Gastroesophageal sphincter (tissue), 3 donors: ENCODE measurements at regions not wholly inside any gene's neighbourhood (a gene's known extent, or its start where the extent isn't known, plus 50 kb on each side); places are given as distances from the start of the nearest gene placed in this dataset.

Source experiments
- CTCF ChIP-seq, 4 experiments: fragments of 200-600 bp in 2 of 4; fragments of 450-650 bp in 2 of 4; sonication (generic) in 1 of 4; IDR thresholded peaks; one replicate each; pipeline ENCODE4 v1.5.1; 2017 to 2019; ENCODE audit warnings: antibody characterized with exemption in 4 of 4, mild to moderate bottlenecking in 2 of 4, moderate library complexity in 2 of 4
- EP300 ChIP-seq: sonication (generic); formaldehyde crosslinking; IDR thresholded peaks from one replicate; pipeline ENCODE4 v1.6.1; 2017; ENCODE audit warnings: antibody characterized with exemption, mild to moderate bottlenecking
- POLR2AphosphoS5 ChIP-seq: sonication (generic); formaldehyde crosslinking; IDR thresholded peaks from one replicate; pipeline ENCODE4 v1.6.1; 2017; ENCODE audit warnings: antibody characterized with exemption

- no peak for TF ChIP-seq POLR2AphosphoS5
- no peak for TF ChIP-seq EP300
- no peak for TF ChIP-seq CTCF (IDR thresholded peaks at IDR 0.05)
Measured at GRCh38 chr6:26185802-26186201, 98.6 kb downstream of the HFE start.
